Epithelial cell of proximal tubule (primary cell): ENCODE measurements at regions not wholly inside any gene's neighbourhood (a gene's known extent, or its start where the extent isn't known, plus 50 kb on each side); places are given as distances from the start of the nearest gene placed in this dataset.
A peak's percentile ranks its signal among the peaks of the same experiment; 100 is the strongest.

Source experiments
- DNase-seq: peaks from one replicate; pipeline ENCODE4 v3.0.0-alpha.2; 2011; ENCODE audit warnings: low read depth
- H3K4me3 ChIP-seq: 2 replicates; pipeline ENCODE4 v1.5.1; 2011; ENCODE audit warnings: low read depth, mild to moderate bottlenecking, low read length
- TF ChIP-seq, protein P1 (sequence below): conservative IDR thresholded peaks from 2 replicates; pipeline ENCODE4 v1.5.1; 2012; ENCODE audit warnings: low read depth, mild to moderate bottlenecking, low read length

GRCh38 chr22:22954656-22955055 is 67.0 kb downstream of the IGLL5 start:
- TF ChIP-seq, protein P1, sequence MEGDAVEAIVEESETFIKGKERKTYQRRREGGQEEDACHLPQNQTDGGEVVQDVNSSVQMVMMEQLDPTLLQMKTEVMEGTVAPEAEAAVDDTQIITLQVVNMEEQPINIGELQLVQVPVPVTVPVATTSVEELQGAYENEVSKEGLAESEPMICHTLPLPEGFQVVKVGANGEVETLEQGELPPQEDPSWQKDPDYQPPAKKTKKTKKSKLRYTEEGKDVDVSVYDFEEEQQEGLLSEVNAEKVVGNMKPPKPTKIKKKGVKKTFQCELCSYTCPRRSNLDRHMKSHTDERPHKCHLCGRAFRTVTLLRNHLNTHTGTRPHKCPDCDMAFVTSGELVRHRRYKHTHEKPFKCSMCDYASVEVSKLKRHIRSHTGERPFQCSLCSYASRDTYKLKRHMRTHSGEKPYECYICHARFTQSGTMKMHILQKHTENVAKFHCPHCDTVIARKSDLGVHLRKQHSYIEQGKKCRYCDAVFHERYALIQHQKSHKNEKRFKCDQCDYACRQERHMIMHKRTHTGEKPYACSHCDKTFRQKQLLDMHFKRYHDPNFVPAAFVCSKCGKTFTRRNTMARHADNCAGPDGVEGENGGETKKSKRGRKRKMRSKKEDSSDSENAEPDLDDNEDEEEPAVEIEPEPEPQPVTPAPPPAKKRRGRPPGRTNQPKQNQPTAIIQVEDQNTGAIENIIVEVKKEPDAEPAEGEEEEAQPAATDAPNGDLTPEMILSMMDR: peak; percentile 35
- no peak for DNase-seq
- H3K4me3 ChIP-seq: no peak overlapping the region

GRCh38 chr22:22955276-22955798 is 67.7 kb downstream of the IGLL5 start:
- TF ChIP-seq, protein P1: no peak
- no peak overlapping the region for H3K4me3 ChIP-seq
- DNase-seq: no peak

GRCh38 chr22:22955866-22956535 is 68.4 kb downstream of the IGLL5 start:
- H3K4me3 ChIP-seq: no peak overlapping the region
- TF ChIP-seq, protein P1: peak; percentile 89
- no peak for DNase-seq

- no peak for DNase-seq
- TF ChIP-seq, protein P1: no peak
- no peak overlapping the region for H3K4me3 ChIP-seq
These were observed 69.5 kb downstream of the IGLL5 start for GRCh38 chr22:22957090-22957489.

GRCh38 chr22:22958621-22959020 is 71.0 kb downstream of the IGLL5 start:
- TF ChIP-seq, protein P1: no peak
- DNase-seq: no peak
- H3K4me3 ChIP-seq: no peak overlapping the region

GRCh38 chr22:22959147-22959827 is 71.7 kb downstream of the IGLL5 start:
- peak; percentile 26 for DNase-seq
- TF ChIP-seq, protein P1: peak; percentile 97
- H3K4me3 ChIP-seq: no peak overlapping the region

- no peak for DNase-seq
- no peak overlapping the region for H3K4me3 ChIP-seq
- TF ChIP-seq, protein P1: no peak
These were observed 72.7 kb downstream of the IGLL5 start for GRCh38 chr22:22960307-22960706.
